OCI-LY7 (cell line): ENCODE measurements at regions not wholly inside any gene's neighbourhood (a gene's known extent, or its start where the extent isn't known, plus 50 kb on each side); places are given as distances from the start of the nearest gene placed in this dataset. TPM values are rescaled to one million over a fixed set of nuclear protein-coding genes. Genes with fewer than 3 reads are reported as not detected.
A peak's percentile ranks its signal among the peaks of the same experiment; 100 is the strongest.

ENCODE experiments used
- BruUV-seq: library from RNA; stranded (reverse); fragments of 400-500 nt; replicated peaks from 2 replicates; lab custom pipeline; 2021; lab: Mats Ljungman, UMichigan
- CTCF ChIA-PET: fragments of 300-600 bp; sonication (Branson Sonifier 250); formaldehyde crosslinking; loops from one replicate; lab custom pipeline; 2022; ENCODE audit warnings: antibody characterized with exemption; ENCODE audit not compliant: unreplicated experiment; lab: Charles Lee
- POLR2A ChIA-PET: fragments of 300-600 bp; sonication (Branson Sonifier 250); formaldehyde crosslinking; loops from one replicate; lab custom pipeline; 2022; ENCODE audit warnings: antibody characterized with exemption; lab: Charles Lee
- DNase-seq: peaks from one replicate; pipeline ENCODE4 v3.0.0-alpha.2; 2015; ENCODE audit warnings: low spot score
- H2AFZ ChIP-seq: fragments of 200-600 bp; sonication (generic), shearing (Covaris generic); 2 replicates; pipeline ENCODE4 v1.6.1; 2014; ENCODE audit warnings: mild to moderate bottlenecking, antibody characterized with exemption, low read length, moderate library complexity
- H3K27ac ChIP-seq: fragments of 200-600 bp; sonication (generic); 2 replicates; pipeline ENCODE4 v1.5.1; 2014; ENCODE audit warnings: mixed run types, low read depth, mild to moderate bottlenecking, moderate library complexity, low read length, inconsistent platforms; ENCODE audit not compliant: poor library complexity, severe bottlenecking
- H3K36me3 ChIP-seq: fragments of 200-600 bp; sonication (generic); 2 replicates; pipeline ENCODE4 v1.6.1; 2014; ENCODE audit warnings: mild to moderate bottlenecking, antibody characterized with exemption, low read length, moderate library complexity, mixed read lengths; ENCODE audit not compliant: insufficient read depth
- H3K4me1 ChIP-seq: fragments of 200-600 bp; sonication (generic); 2 replicates; pipeline ENCODE4 v1.5.1; 2014; ENCODE audit warnings: mild to moderate bottlenecking, low read length; ENCODE audit not compliant: insufficient read depth, poor library complexity, severe bottlenecking
- H3K4me2 ChIP-seq: fragments of 200-600 bp; sonication (generic); 2 replicates; pipeline ENCODE4 v1.6.1; 2014; ENCODE audit warnings: mild to moderate bottlenecking, low read length
- H3K4me3 ChIP-seq: fragments of 200-600 bp; sonication (generic); 2 replicates; pipeline ENCODE4 v1.5.1; 2014; ENCODE audit warnings: mild to moderate bottlenecking, low read depth, low read length; ENCODE audit not compliant: poor library complexity, severe bottlenecking
- H3K79me2 ChIP-seq: fragments of 200-600 bp; sonication (generic); 2 replicates; pipeline ENCODE4 v1.6.1; 2016; ENCODE audit warnings: low read depth, mild to moderate bottlenecking, low read length, moderate library complexity, mixed read lengths; ENCODE audit not compliant: insufficient read depth
- H3K9me2 ChIP-seq: fragments of 200-600 bp; sonication (generic); 2 replicates; pipeline ENCODE4 v1.6.1; 2016; ENCODE audit warnings: mild to moderate bottlenecking, low read length, mixed read lengths; ENCODE audit not compliant: insufficient read depth
- H3K9me3 ChIP-seq: fragments of 200-600 bp; sonication (generic); 2 replicates; pipeline ENCODE4 v1.6.1; 2014; ENCODE audit warnings: mild to moderate bottlenecking, mixed run types, low read length, mixed read lengths
- H4K20me1 ChIP-seq: fragments of 200-600 bp; sonication (generic); 2 replicates; pipeline ENCODE4 v1.6.1; 2014; ENCODE audit warnings: mild to moderate bottlenecking, antibody characterized with exemption, low read length, moderate library complexity, mixed read lengths; ENCODE audit not compliant: insufficient read depth
- EZH2phosphoT487 ChIP-seq: fragments of 200-600 bp; sonication (generic); IDR thresholded peaks from 2 replicates; pipeline ENCODE4 v1.6.1; 2018; ENCODE audit warnings: low read depth, borderline replicate concordance, mild to moderate bottlenecking, mixed run types, antibody characterized with exemption, low read length, moderate library complexity, mixed read lengths
- intact Hi-C: fragments of 100-400 bp; cut with micrococcal nuclease; formaldehyde crosslinking; loops from one replicate; pipeline ENCODE4 v1.10.0; 2022; ENCODE audit not compliant: unreplicated experiment
- small RNA-seq: library from RNA; depleted of rRNA; stranded (forward); fragments of <200 nt; gene quantifications from one replicate; pipeline ENCODE3, GENCODE V24; 2014
- TF ChIP-seq, protein P1 (sequence below): fragments of 200-600 bp; sonication (generic); conservative IDR thresholded peaks from 2 replicates; pipeline ENCODE4 v1.5.1; 2014; ENCODE audit warnings: mild to moderate bottlenecking, antibody characterized with exemption, low read length, moderate library complexity, mixed read lengths

DNA sequence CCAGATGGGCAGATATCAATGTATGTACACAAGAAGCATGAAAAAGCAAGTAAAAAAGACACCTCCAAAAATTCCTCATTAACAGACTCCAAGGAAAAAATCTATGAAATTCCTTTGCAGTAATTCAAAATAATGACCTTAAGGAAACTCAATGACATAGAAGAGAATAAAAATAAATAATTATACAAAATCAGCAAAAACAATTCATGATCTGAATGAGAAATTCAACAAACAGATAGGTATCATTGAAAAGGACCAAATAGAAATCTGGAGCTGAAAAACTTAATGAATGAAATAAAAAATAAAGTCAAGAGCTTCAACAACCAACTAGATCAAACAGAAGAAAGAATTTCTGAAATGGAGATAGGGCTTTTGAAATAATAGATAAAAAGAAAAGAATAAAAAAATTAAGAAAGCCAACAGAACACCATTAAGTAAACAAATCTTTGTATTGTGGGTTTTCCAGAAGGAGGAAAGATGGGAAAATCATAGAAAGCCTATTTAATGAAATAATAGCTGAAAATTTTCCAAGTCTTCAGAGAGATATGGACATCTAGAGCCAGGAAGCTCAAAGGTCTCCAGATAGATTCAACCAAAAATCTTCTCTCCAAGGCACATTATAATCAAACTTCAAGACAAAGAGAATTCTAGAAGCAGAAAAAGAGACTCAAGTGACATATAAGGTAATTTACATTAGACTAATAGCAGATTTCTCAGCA, 52.0 kb upstream of the KCNK1 start:
- DNase-seq = peak; percentile 13
- no TSS peak for BruUV-seq
- Histone ChIP-seq H4K20me1 (no peaks in the 10 kb centered on the region), H3K4me2 (no peak overlapping the region), H3K79me2 (no peaks in the 10 kb centered on the region), H2AFZ (no peak overlapping the region), H3K9me2 (no peaks in the 10 kb centered on the region; the same call in 1 of the 2 replicates), H3K9me3 (0 out of 2 replicates have a peak, but pooled peaks cover 8% of the 10 kb centered on the region), H3K4me1 (no peaks in the 10 kb centered on the region), H3K36me3 (no peaks in the 10 kb centered on the region), H3K27ac (no peak overlapping the region), H3K4me3 (no peak overlapping the region)
- ChIA-PET POLR2A (no interaction called here), CTCF (no interaction called here)
- TF ChIP-seq, protein P1, sequence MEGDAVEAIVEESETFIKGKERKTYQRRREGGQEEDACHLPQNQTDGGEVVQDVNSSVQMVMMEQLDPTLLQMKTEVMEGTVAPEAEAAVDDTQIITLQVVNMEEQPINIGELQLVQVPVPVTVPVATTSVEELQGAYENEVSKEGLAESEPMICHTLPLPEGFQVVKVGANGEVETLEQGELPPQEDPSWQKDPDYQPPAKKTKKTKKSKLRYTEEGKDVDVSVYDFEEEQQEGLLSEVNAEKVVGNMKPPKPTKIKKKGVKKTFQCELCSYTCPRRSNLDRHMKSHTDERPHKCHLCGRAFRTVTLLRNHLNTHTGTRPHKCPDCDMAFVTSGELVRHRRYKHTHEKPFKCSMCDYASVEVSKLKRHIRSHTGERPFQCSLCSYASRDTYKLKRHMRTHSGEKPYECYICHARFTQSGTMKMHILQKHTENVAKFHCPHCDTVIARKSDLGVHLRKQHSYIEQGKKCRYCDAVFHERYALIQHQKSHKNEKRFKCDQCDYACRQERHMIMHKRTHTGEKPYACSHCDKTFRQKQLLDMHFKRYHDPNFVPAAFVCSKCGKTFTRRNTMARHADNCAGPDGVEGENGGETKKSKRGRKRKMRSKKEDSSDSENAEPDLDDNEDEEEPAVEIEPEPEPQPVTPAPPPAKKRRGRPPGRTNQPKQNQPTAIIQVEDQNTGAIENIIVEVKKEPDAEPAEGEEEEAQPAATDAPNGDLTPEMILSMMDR = no peak
- no peak for TF ChIP-seq EZH2phosphoT487
- intact Hi-C loops = no loop called here

Small RNA genes in the stretch of these regions (small RNA-seq; reads per million reads assigned to genes)
- gene RNU4-77P = not detected
